ENCODE measurements at regions not wholly inside any gene's neighbourhood (a gene's known extent, or its start where the extent isn't known, plus 50 kb on each side); places are given as distances from the start of the nearest gene placed in this dataset.

- H3K4me3 ChIP-seq (ENCODE audit: low read depth, low read length): no peak overlapping the region
- no peak for TF ChIP-seq CTCF (IDR thresholded peaks at IDR 0.05; ENCODE audit: borderline replicate concordance, insufficient read depth, low read depth, low read length)
These were observed 140.4 kb downstream of the TEX29 start for GRCh38 chr13:111460548-111461444.

- TF ChIP-seq CTCF (IDR thresholded peaks at IDR 0.05; ENCODE audit: borderline replicate concordance, insufficient read depth, low read depth, low read length): no peak
- H3K4me3 ChIP-seq (ENCODE audit: low read depth, low read length): no peak overlapping the region
These were observed 141.2 kb downstream of the TEX29 start for GRCh38 chr13:111461445-111462149.

GRCh38 chr13:111462221-111462764 is 141.9 kb downstream of the TEX29 start:
- H3K4me3 ChIP-seq (ENCODE audit: low read depth, low read length): no peak overlapping the region
- no peak for TF ChIP-seq CTCF (IDR thresholded peaks at IDR 0.05; ENCODE audit: borderline replicate concordance, insufficient read depth, low read depth, low read length)

- no peak for TF ChIP-seq CTCF (IDR thresholded peaks at IDR 0.05; ENCODE audit: borderline replicate concordance, insufficient read depth, low read depth, low read length)
These were observed 142.5 kb downstream of the TEX29 start for GRCh38 chr13:111462944-111463343.

GRCh38 chr13:111467111-111467890 is 146.9 kb downstream of the TEX29 start:
- no peak for TF ChIP-seq CTCF (IDR thresholded peaks at IDR 0.05; ENCODE audit: borderline replicate concordance, insufficient read depth, low read depth, low read length)
- no peak overlapping the region for H3K4me3 ChIP-seq (ENCODE audit: low read depth, low read length)

More at GRCh38 chr13:111462944-111463343, 142.5 kb downstream of the TEX29 start:
- no peak overlapping the region for H3K4me3 ChIP-seq (ENCODE audit: low read depth, low read length)

- TF ChIP-seq CTCF (IDR thresholded peaks at IDR 0.05; ENCODE audit: borderline replicate concordance, insufficient read depth, low read depth, low read length): no peak
- no peak overlapping the region for H3K4me3 ChIP-seq (ENCODE audit: low read depth, low read length)
These were observed 147.9 kb downstream of the TEX29 start for GRCh38 chr13:111468037-111468959.
